Activated naive CD8-positive, alpha-beta T cell treated with anti-CD3 and anti-CD28 coated beads, Interleukin-2, amount 50 U/mL, for 16 hours (primary cell): ENCODE measurements at regions not wholly inside any gene's neighbourhood (a gene's known extent, or its start where the extent isn't known, plus 50 kb on each side); places are given as distances from the start of the nearest gene placed in this dataset.
"Not testable (repeated sequence)": the region's sequence is repeated elsewhere in the genome, so short reads cannot be mapped to it uniquely, and the experiment has no call there.

Experiments used
- DNase-seq: peaks from one replicate; pipeline ENCODE4 v3.0.0-alpha.2; 2020; ENCODE audit warnings: low read depth, low spot score

GRCh38 chr2:217004656-217005055 lies 144.8 kb upstream of the TNP1 start:
- DNase-seq = no peak

- no peak for DNase-seq
These were observed 141.9 kb upstream of the TNP1 start for GRCh38 chr2:217001740-217002139.

DNA sequence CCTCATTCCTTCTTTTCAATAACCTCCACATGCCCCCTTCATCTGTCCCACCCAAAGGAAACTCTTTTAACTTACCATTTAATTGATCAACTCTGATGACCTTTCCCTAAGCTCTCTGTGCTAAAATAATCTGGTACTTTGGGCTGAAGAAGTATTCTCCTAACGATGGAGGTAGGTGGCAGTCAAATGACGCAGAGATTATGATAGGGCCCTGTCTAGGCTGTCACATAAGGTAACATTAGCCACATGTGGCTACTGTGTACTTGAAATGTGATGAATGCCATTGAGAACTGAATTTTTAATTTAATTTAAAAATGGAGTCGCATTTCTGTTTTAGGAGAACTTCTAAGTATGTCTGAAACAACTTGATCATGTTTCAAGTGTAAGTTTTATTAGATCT lies 140.5 kb upstream of the TNP1 start:
- DNase-seq = no peak

- no peak for DNase-seq
These were observed 136.5 kb upstream of the TNP1 start for GRCh38 chr2:216996279-216996845.

- DNase-seq = no peak
These were observed 134.5 kb upstream of the TNP1 start for GRCh38 chr2:216994353-216994854.

DNA sequence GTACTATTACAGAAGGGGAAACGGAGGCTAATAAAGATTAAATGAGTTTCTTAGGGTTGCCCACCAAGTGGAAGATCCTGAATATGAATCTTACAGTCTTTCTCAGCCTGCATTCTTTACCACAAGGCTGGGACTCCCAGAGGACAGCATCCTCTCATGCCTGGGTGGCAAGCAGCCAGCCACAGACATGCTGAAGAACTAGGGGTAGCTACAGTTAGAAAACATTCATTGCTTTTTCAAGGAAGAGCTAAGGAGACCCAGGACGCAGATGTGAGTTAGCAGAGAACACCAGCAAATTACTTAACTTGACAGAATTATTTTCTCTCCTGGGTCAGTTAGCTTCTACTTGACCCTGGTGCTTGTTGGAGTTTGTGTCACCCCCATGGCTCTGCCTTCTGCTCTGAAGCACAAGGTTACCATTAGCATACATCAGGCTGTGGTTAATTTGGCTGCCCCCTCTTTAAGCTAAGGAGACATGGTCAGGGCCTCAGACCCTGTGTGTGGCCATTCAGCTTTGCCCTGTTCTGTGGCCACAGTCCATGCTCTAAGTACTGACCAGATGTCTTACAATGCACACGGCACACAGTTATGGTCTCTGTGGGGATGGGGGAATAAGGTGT lies 132.3 kb upstream of the TNP1 start:
- no peak for DNase-seq

- DNase-seq = no peak
These were observed 131.7 kb upstream of the TNP1 start for GRCh38 chr2:216991563-216991962.

DNA sequence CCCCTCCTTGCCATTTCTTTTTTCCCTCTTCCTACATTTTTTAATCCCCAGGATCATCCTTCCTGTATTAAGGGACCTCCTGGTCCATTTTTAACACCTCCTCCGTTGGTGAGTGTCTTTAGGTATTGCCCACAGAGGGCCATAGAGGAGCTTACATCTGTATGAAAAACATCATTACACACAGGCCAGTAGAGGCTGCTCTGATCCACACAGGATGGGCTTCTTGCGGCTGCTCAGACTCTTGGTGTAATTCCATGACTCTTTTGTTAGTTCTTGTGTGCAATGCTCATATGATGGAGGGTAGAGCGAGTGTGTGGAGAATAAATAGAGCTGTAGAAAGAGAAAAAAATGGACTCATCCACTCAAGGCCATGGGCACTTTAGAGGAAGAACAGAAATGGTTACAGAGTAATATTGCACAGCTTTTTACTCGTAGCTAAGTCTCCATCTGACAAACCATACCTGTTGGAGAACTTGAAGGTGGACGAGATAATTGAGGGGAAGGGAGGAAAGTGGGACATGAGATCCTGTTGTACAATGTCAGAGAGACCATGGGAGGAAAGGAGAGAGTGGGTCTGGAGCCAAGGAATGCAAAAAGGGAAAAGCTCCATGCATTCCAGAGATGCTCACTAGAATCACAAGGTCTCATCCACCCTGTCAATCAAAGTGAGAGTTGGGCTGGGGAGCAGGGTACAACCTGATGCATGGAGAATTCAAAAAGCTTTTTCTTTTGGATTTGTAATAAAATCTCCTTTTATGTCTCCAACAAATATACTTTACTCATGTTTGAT lies 129.7 kb upstream of the TNP1 start:
- DNase-seq = no peak

GRCh38 chr2:216987252-216987821 lies 127.5 kb upstream of the TNP1 start:
- DNase-seq = no peak

DNA sequence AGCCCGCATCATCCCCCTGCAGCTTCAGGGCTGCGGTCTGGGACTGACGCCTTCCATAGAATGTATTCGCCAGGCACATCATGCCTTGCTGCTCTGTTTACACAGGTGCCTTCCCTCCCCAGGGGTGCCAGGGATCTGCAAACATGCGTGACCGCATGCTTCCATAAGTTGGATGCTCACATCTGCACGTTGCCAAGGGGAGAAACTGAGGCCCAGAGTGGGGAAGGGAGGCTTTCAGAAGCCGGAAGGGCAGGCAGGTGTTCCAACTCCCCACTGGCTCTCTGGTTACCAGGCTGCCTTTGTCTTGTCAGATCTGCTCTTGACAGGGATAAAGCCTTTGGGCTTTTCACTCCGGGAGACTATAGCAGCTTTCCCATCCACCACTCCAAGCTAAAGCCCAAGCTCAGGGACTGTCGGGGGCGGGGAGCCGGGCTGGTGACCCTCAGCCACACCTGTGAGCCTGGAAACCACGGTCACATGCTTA lies 125.8 kb upstream of the TNP1 start:
- no peak for DNase-seq

- no peak for DNase-seq
These were observed 125.1 kb upstream of the TNP1 start for GRCh38 chr2:216984937-216985336.

DNA sequence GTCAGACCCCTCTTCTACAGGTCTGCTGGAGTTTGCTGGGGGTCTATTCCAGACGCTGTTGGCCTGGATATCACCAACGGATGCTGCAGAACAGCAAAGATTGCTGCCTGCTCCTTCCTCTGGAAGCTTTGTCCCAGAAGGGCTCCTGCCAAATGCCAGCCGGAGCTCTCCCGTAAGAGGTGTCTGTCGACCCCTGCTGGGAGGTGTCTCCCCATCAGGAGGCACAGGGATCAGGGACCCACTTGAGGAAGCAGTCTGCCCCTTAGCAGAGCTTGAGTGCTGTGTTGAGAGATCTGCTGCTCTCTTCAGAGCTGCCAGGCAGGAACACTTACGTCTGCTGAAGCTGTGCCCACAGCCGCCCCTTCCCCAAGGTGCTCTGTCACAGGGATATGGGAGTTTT lies 122.1 kb upstream of the TNP1 start:
- DNase-seq = not testable (repeated sequence)

GRCh38 chr2:216980510-216980909 lies 120.6 kb upstream of the TNP1 start:
- DNase-seq = not testable (repeated sequence)

DNA sequence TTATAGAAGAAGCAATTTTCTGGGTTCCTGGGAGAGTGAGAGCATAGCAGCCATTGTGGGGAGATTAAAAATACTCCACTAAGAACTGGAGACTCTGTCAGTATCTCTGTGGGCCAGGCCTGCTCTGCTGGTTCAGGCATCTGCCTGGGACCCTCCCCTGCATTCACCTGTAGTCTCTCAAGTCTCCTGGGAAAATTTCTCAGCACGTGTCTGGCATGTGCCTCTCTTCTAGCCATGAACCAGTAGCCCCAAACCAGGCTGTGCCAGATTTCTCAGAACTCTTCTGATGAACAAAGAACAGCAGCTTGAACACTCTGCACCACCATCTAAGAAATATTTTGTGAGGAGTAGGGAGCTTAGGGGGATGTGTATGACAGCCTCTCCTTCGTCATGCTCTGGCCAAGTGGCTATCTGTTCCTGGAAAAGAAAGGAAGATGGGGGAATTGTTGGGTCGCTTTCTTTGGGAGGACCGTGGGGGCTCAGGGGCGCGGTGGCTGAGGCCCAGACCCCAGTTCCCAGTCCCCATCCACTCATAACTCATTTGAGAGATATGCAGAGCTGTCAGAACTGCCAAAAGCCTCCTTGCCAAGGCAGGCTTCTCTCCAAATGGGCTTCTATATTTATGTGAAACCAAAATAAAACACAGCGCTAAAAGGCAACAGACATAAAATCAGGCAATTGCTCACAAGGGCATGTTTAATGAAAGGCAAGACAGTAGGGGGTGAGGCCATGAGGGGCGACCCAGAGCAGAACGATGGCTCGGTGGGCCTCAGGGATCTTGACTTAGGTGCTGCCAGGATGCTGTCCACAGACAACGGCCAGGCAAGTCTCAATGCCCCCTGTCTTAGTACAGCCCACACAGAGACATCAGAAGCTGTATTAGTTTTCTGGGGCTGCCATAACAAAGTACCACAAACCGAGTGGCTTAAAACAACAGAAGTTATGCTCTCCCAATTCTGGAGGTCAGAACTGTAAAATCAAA lies 114.7 kb upstream of the TNP1 start:
- no peak for DNase-seq

DNA sequence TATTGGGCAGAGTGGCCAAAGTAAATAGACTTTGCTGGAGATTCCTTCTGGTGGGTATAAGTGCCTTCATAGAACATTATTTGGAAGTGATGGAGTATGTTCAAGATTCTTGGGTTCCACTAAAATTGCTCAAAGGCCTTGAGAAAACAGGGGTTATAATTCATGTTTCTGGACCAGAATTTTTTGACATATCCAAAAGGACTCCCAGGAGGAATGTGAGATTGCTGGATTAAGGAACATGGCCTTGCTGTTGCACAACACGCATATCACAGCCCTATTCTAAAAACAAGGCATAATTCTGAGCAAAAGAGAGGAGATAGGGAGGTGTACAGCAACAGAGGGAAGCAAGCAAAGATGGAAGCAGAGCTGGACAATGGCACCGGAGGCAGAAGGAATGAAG lies 111.7 kb upstream of the TNP1 start:
- no peak for DNase-seq

GRCh38 chr2:216970359-216970915 lies 110.6 kb upstream of the TNP1 start:
- DNase-seq = no peak

- no peak for DNase-seq
These were observed 108.0 kb upstream of the TNP1 start for GRCh38 chr2:216967889-216968288.

DNA sequence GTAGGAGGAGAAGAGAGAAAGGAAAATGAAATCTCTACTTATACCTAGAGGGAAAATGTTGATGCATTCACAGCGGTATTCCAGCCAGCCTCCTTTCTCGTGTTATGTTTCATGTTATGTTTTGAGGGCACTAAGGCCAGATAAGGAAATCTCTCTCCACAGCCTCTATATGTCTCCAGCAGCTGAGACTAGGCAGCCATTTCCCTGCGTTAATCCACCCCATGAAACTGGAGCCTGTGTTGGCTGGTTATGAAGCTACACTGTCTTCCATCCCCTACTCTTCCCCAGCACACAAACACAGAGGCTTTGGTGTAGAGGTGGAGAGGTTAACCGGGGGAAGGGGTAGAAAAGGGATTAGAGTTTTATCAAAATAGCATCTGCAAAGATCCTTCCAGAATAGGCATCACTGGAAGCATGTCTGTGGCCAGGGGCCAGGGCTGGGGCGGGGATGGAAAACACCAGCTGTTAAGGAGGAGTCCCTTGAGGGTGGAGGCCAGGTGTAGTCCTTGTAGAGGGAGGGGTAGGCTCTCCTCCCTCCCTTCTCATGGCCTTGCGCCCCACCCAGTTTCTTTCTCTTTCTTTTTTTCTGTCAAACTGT lies 100.9 kb upstream of the TNP1 start:
- no peak for DNase-seq

DNA sequence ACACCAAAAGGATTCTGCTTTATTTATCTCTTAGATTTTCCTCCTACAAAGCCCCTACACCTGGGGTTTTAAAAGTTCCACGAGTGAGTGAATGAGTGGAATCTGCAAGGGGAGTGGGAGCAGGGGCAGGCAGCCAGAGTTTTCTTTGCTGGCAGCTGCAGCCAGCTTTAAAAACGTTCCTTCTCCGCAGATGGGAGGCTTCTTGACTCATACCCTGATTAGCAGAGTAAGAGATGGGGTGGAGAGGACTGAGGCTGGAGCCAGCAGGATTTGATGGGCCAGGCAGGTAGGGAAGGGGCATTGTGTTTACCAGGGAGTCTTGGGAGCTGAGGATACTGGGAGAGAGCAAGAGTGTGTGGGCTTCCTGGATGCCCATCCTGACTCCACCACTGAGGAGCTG lies 99.6 kb upstream of the TNP1 start:
- DNase-seq = no peak

GRCh38 chr2:216956820-216957493 lies 97.1 kb upstream of the TNP1 start:
- DNase-seq = no peak
